Upper lobe of right lung (tissue), 1 donor: ENCODE measurements at regions not wholly inside any gene's neighbourhood (a gene's known extent, or its start where the extent isn't known, plus 50 kb on each side); places are given as distances from the start of the nearest gene placed in this dataset.

Experiments used
- ATAC-seq: fragments of 200-7000 bp; cut with Tn5 transposase; one replicate; pipeline ENCODE4 v1.9.1; 2020; ENCODE audit warnings: mild to moderate bottlenecking, moderate library complexity
- DNase-seq: peaks from one replicate; pipeline ENCODE4 v3.0.0-alpha.2; 2020
- H3K27ac ChIP-seq: fragments of 200-600 bp; one replicate; pipeline ENCODE4 v1.8.0; 2022
- H3K27me3 ChIP-seq: fragments of 200-600 bp; one replicate; pipeline ENCODE4 v1.8.0; 2022; ENCODE audit warnings: mild to moderate bottlenecking
- H3K36me3 ChIP-seq: fragments of 200-600 bp; one replicate; pipeline ENCODE4 v1.8.0; 2022
- H3K4me1 ChIP-seq: fragments of 200-600 bp; one replicate; pipeline ENCODE4 v1.8.0; 2022
- H3K4me3 ChIP-seq: fragments of 200-600 bp; one replicate; pipeline ENCODE4 v1.8.0; 2022; ENCODE audit warnings: mild to moderate bottlenecking
- H3K9me3 ChIP-seq: fragments of 200-600 bp; one replicate; pipeline ENCODE4 v1.8.0; 2022
- CTCF ChIP-seq: fragments of 200-600 bp; IDR thresholded peaks from one replicate; pipeline ENCODE4 v1.8.0; 2022; ENCODE audit warnings: antibody characterized with exemption
- intact Hi-C: fragments of 100-400 bp; cut with DNase I; formaldehyde crosslinking; loops from one replicate; pipeline ENCODE4 v1.11.0; 2022
- donor health status: DM: no; HTN: yes; CAD: no; lungs with severe emphysema.

DNA sequence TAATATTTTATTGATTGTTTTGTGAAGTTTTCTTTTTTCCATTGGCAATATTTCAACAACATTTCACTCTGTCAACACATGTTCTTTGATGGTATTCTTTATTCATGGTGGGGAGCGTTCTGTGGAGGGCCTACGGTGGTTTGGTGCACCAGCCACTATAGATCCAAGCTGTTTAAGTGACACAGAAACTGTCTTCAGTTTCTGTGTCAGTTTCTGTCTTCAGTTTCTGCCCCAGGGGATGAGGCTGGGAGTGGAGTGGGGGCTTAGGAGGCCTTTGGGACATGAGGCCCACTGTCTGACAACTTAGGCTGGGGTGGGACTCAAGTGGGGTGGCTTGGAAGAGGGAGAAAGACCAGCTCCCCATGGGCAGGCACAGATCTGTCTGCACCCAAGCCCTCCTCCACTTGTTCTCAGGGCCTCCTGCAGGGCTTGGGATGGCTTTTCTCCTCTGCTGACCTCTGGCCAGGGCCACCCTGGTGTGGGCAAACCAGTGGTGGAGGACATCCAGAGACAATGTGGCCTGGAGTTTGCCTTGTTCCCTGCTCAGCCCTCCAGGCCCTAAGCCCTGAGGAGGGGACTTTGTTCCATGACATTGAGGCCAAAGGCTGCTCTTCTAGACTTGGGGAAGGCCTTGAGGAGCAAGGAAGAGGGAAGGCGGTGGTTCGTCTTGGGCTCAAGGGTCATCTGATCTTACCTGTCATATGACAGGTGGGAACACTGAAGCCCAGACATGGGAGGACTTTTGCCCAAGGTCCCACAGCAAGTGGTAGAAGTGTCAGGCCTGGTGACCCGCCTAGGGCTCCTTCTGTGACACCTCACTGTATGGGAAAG lies 60.3 kb upstream of the SMAD6 start:
- H3K27ac ChIP-seq: no peak overlapping the region
- no peak for DNase-seq
- H3K27me3 ChIP-seq: no peaks in the 10 kb centered on the region
- H3K4me1 ChIP-seq: peaks cover 6% of the 10 kb centered on the region
- TF ChIP-seq CTCF: no peak
- H3K36me3 ChIP-seq: no peaks in the 10 kb centered on the region
- no peak overlapping the region for H3K4me3 ChIP-seq
- intact Hi-C loops: no loop called here
- no peaks in the 10 kb centered on the region for H3K9me3 ChIP-seq
- no peak for ATAC-seq

GRCh38 chr15:66642514-66642913 lies 59.5 kb upstream of the SMAD6 start:
- Histone ChIP-seq H3K4me3 (no peak overlapping the region), H3K27ac (no peak overlapping the region), H3K27me3 (no peaks in the 10 kb centered on the region), H3K9me3 (no peaks in the 10 kb centered on the region), H3K4me1 (peaks cover 14% of the 10 kb centered on the region), H3K36me3 (no peaks in the 10 kb centered on the region)
- DNase-seq: no peak
- no peak for ATAC-seq
- intact Hi-C loops: no loop called here
- TF ChIP-seq CTCF: no peak

DNA sequence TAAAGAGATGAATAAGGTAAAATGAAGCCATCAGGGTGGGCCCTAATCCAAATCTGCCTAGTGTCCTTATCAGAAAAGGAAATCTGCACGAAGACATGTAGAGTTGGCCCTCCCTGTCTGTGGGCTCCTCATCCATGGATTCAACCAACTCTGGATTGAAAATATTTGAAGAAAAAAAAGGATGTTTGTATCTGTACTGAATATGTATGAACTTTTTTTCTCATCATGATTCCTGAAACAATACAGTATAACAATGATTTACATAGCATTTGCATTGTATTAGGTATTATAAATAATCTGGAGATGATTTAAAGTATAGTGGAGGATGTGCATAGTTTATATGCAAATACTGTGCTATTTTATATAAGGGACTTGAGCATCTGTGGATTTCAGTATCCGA lies 59.0 kb upstream of the SMAD6 start:
- no peak for DNase-seq
- Histone ChIP-seq H3K27ac (no peak overlapping the region), H3K36me3 (no peaks in the 10 kb centered on the region), H3K9me3 (no peaks in the 10 kb centered on the region), H3K27me3 (no peaks in the 10 kb centered on the region), H3K4me3 (no peak overlapping the region), H3K4me1 (peaks cover 19% of the 10 kb centered on the region)
- intact Hi-C loops: no loop called here
- no peak for TF ChIP-seq CTCF
- ATAC-seq: no peak

GRCh38 chr15:66644000-66644787 lies 57.8 kb upstream of the SMAD6 start:
- intact Hi-C loops: no loop called here
- H3K9me3 ChIP-seq: no peaks in the 10 kb centered on the region
- DNase-seq (no peak), ATAC-seq (peak; percentile 6)
- peaks cover 22% of the 10 kb centered on the region for H3K4me1 ChIP-seq
- H3K4me3 ChIP-seq: no peak overlapping the region
- H3K36me3 ChIP-seq: no peaks in the 10 kb centered on the region
- TF ChIP-seq CTCF: no peak
- peak overlapping the region; percentile 73 for H3K27ac ChIP-seq
- no peaks in the 10 kb centered on the region for H3K27me3 ChIP-seq

GRCh38 chr15:66644869-66645268 lies 57.2 kb upstream of the SMAD6 start:
- intact Hi-C loops: no loop called here
- TF ChIP-seq CTCF: no peak
- Histone ChIP-seq H3K27ac (peak overlapping the region; percentile 73), H3K9me3 (no peaks in the 10 kb centered on the region), H3K27me3 (no peaks in the 10 kb centered on the region), H3K36me3 (no peaks in the 10 kb centered on the region), H3K4me3 (no peak overlapping the region), H3K4me1 (peaks cover 25% of the 10 kb centered on the region)
- DNase-seq (no peak), ATAC-seq (no peak)
